HG03060 (cell line): ENCODE measurements at regions not wholly inside any gene's neighbourhood (a gene's known extent, or its start where the extent isn't known, plus 50 kb on each side); places are given as distances from the start of the nearest gene placed in this dataset.

Experiments
- ATAC-seq: cut with Tn5 transposase; IDR thresholded peaks from one replicate; pipeline ENCODE4 v1.9.1; 2021; ENCODE audit warnings: low read depth, moderate number of reproducible peaks; ENCODE audit not compliant: unreplicated experiment

DNA sequence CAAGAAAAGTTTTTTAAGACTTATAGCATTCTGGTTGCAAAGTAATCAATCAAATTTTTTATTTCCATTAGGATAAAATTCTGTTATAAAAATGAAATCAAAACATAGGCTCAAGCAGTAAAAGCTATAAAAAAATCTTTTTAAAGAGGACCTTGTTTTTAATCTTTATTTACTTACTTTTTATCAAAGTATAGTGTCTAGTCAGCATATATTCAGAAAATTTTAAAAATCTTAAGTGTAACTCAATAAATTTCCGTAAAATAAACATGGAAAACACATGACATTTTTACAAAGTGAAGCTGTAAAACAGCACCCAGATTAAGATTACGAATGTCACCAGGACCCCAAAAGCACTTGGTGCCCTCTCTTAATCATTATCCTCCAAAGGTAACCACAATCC, 302.4 kb downstream of the TMEM161B start:
- ATAC-seq: no peak

DNA sequence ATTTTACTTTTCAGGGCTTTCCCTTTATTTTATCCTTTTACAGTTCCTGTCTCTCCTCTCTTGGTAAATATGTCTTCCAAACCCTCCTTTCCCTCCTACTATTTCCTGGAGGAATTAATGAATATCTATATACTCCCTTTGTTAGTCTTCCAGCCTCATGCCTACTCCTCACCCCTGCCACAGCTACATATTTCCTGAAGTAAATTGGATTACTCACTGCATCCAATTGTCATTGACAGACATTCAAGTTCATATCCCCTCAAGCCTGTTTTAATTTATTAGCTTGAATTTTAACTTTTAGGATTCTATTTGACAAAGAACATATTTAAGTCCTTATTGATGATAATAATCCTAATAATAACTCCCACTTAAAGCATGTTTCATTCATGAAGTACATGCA, 314.5 kb downstream of the TMEM161B start:
- no peak for ATAC-seq

- no peak for ATAC-seq
Measured at GRCh38 chr5:87951661-87952060, 317.0 kb downstream of the TMEM161B start.

- ATAC-seq: no peak
Measured at GRCh38 chr5:87949676-87950631, 318.7 kb downstream of the TMEM161B start.

GRCh38 chr5:87948486-87948885, 320.2 kb downstream of the TMEM161B start:
- no peak for ATAC-seq

GRCh38 chr5:87946271-87946670, 322.4 kb downstream of the TMEM161B start:
- no peak for ATAC-seq

- no peak for ATAC-seq
Measured at GRCh38 chr5:87945286-87945650, 323.4 kb downstream of the TMEM161B start.

GRCh38 chr5:87944553-87945285, 323.9 kb downstream of the TMEM161B start:
- no peak for ATAC-seq

GRCh38 chr5:87940775-87941174, 327.9 kb downstream of the TMEM161B start:
- no peak for ATAC-seq

DNA sequence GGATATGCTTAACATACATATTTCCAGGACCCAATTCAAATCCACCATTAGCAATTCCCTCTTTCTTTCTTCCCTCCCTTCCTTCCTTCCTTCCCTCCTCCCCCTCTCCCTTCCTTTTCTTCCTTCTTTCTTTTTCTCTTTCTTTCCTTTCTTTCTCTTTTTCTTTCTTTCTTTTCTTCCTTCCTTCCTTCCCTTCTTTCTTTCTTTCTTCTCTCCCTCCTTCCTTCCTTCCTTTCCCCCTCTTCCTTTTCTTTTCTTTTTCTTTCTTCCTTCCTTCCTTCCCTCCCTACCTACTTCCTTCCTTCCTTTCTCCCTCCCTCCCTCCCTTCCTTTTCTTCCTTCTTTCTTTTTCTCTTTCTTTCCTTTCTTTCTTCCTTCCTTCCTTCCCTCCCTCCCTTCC, 332.0 kb downstream of the TMEM161B start:
- no peak for ATAC-seq

- no peak for ATAC-seq
Measured at GRCh38 chr5:87924436-87924835, 344.2 kb downstream of the TMEM161B start.

DNA sequence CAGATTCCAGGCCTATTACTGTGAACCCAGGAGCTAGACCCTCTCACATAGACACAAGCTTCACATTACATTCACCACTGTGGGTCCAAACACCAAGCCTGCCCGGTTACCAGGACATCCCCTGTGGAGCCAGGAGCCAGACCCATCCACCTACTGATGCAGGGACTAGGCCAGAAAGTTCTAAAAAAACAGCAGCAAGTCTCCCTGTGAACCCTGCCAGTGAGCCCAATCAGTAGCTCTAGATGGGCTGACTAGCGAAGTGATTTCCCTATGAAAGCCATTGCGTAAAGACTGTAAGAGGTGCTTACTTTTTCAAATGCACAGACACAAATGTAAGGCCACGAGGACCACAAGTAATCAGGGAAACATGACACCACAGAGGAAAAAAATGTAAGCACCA, 352.3 kb downstream of the TMEM161B start:
- no peak for ATAC-seq

- no peak for ATAC-seq
Measured at GRCh38 chr5:87912419-87912818, 356.2 kb downstream of the TMEM161B start.

- ATAC-seq: no peak
Measured at GRCh38 chr5:87909382-87909781, 359.3 kb downstream of the TMEM161B start.

GRCh38 chr5:87906962-87907361, 361.7 kb downstream of the TMEM161B start:
- ATAC-seq: no peak

- no peak for ATAC-seq
Measured at GRCh38 chr5:87900419-87900818, 368.2 kb downstream of the TMEM161B start.

DNA sequence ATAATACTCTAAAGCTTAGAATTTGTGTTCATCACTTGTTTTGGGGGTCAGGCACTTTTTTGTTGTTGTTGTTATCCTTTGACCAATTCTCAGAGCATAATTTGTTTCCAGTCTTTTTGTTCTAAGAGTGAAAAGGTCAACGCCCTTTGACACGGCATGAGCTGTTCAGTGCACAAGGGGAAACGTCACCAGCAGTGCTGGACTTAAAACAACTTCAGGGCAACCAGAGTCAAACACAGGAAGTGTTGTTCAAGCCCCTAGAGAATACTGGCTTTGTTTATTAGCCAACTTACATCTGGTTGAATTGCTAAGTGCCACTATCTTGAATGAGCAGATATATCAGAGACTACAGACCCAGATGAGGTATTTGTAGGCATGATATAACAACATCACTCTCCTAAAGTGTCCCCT, 368.9 kb downstream of the TMEM161B start:
- peak; percentile 78 for ATAC-seq

- no peak for ATAC-seq
Measured at GRCh38 chr5:87899208-87899661, 369.4 kb downstream of the TMEM161B start.

- ATAC-seq: no peak
Measured at GRCh38 chr5:87898574-87898973, 370.1 kb downstream of the TMEM161B start.

- ATAC-seq: no peak
Measured at GRCh38 chr5:87888139-87888538, 380.5 kb downstream of the TMEM161B start.

GRCh38 chr5:87887247-87887646, 381.4 kb downstream of the TMEM161B start:
- ATAC-seq: no peak

DNA sequence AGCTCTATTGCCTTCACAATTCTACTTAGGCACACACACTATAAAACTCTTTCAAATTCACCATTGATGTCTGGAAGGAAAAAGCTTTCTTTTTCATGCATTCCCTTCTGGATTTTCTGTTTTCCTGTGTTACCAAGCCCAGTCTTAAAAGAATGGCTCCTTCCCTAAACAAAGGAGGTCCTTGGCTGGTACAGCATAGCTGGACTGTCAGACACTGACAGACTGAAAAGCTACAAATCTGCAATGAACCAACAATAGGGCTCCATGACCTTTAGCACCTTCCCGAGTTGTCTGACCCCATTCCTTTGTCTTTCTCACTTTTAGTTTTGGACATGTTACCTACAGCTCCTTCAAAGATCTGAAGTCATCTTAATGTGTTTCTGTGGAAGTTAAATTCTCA, 382.5 kb downstream of the TMEM161B start:
- no peak for ATAC-seq
